Gastroesophageal sphincter (tissue), 4 donors: ENCODE measurements at regions not wholly inside any gene's neighbourhood (a gene's known extent, or its start where the extent isn't known, plus 50 kb on each side); places are given as distances from the start of the nearest gene placed in this dataset.
"Not testable (repeated sequence)": the region's sequence is repeated elsewhere in the genome, so short reads cannot be mapped to it uniquely, and the experiment has no call there.

Experiments
- ATAC-seq: fragments of 150-250 bp; one replicate; pipeline ENCODE4 v1.9.1; 2016; ENCODE audit warnings: mild to moderate bottlenecking, moderate library complexity
- H3K27ac ChIP-seq, 4 donors: fragments of 200-600 bp; sonication (generic) in 3 of 4; 1 replicate in 3 of 4; 2 replicates in 1 of 4; pipeline ENCODE4 v1.5.1; 2016 to 2019
- H3K27me3 ChIP-seq: fragments of 200-600 bp; sonication (generic); one replicate; pipeline ENCODE4 v1.5.1; 2019
- H3K36me3 ChIP-seq, 2 donors: fragments of 200-600 bp; sonication (generic); one replicate each; pipeline ENCODE4 v1.5.1; 2019; ENCODE audit warnings: control low read depth in 1 of 2
- H3K4me1 ChIP-seq, 3 donors: fragments of 200-600 bp; sonication (generic); 1 replicate in 2 of 3; 2 replicates in 1 of 3; pipeline ENCODE4 v1.5.1; 2016 to 2019; ENCODE audit warnings: control low read depth in 2 of 3
- H3K4me3 ChIP-seq, 2 donors: fragments of 200-600 bp; sonication (generic); one replicate each; pipeline ENCODE4 v1.5.1; 2019; ENCODE audit warnings: mild to moderate bottlenecking in 1 of 2, moderate library complexity in 1 of 2
- H3K9me3 ChIP-seq, 3 donors: fragments of 200-600 bp; sonication (generic); one replicate each; pipeline ENCODE4 v1.5.1; 2017 to 2019; ENCODE audit warnings: control low read depth in 2 of 3
- CTCF ChIP-seq, 4 experiments: fragments of 200-600 bp in 2 of 4; fragments of 450-650 bp in 2 of 4; sonication (generic) in 1 of 4; IDR thresholded peaks; one replicate each; pipeline ENCODE4 v1.5.1; 2017 to 2019; ENCODE audit warnings: antibody characterized with exemption in 4 of 4, mild to moderate bottlenecking in 2 of 4, moderate library complexity in 2 of 4
- EP300 ChIP-seq: sonication (generic); formaldehyde crosslinking; IDR thresholded peaks from one replicate; pipeline ENCODE4 v1.6.1; 2017; ENCODE audit warnings: antibody characterized with exemption, mild to moderate bottlenecking
- POLR2A ChIP-seq, 2 donors: fragments of 450-650 bp; IDR thresholded peaks; one replicate each; pipeline ENCODE4 v1.6.1; 2017; ENCODE audit warnings: antibody characterized with exemption in 2 of 2, mild to moderate bottlenecking in 2 of 2, moderate library complexity in 1 of 2
- POLR2AphosphoS5 ChIP-seq: sonication (generic); formaldehyde crosslinking; IDR thresholded peaks from one replicate; pipeline ENCODE4 v1.6.1; 2017; ENCODE audit warnings: antibody characterized with exemption
- WGBS, 2 donors: methylation state at CpG; one replicate each; pipeline ENCODE4 v1.1.5; 2018; ENCODE audit warnings: low coverage in 1 of 2; 5-methylcytosine and 5-hydroxymethylcytosine counted together

GRCh38 chr7:142566271-142566670, 183.0 kb upstream of the PRSS1 start:
- Histone ChIP-seq H3K27ac (no peak overlapping the region), H3K4me1 (no peaks in the 10 kb centered on the region), H3K27me3 (peaks cover 25% of the 10 kb centered on the region), H3K9me3 (no peaks in the 10 kb centered on the region), H3K36me3 (no peaks in the 10 kb centered on the region), H3K4me3 (no peak overlapping the region)
- WGBS, 2 donors: 67 to 69% methylated on average over 4 to 5 of the region's 5 CpGs
- no peak for ATAC-seq
- TF ChIP-seq POLR2A (IDR thresholded peaks at IDR 0.05): no peak
- TF ChIP-seq EP300: no peak
- TF ChIP-seq POLR2AphosphoS5: no peak
- TF ChIP-seq CTCF (IDR thresholded peaks at IDR 0.05): no peak

GRCh38 chr7:142564125-142564524, 185.1 kb upstream of the PRSS1 start:
- not testable (repeated sequence) for H3K27ac ChIP-seq, H3K4me3 ChIP-seq, H3K9me3 ChIP-seq, H3K36me3 ChIP-seq, ATAC-seq, H3K4me1 ChIP-seq
- no CpG with 5 or more reads among the region's 3 CpGs for WGBS, 2 donors
- peaks cover 13% of the 10 kb centered on the region for H3K27me3 ChIP-seq

- Histone ChIP-seq H3K36me3 (no peaks in the 10 kb centered on the region), H3K9me3 (no peaks in the 10 kb centered on the region), H3K4me3 (no peak overlapping the region), H3K27ac (no peak overlapping the region), H3K27me3 (peaks cover 16% of the 10 kb centered on the region), H3K4me1 (no peaks in the 10 kb centered on the region)
- no peak for ATAC-seq
- 58 to 82% methylated on average over 1 of the region's 1 CpG for WGBS, 2 donors
- TF ChIP-seq POLR2A (IDR thresholded peaks at IDR 0.05): no peak
- TF ChIP-seq POLR2AphosphoS5: no peak
- no peak for TF ChIP-seq CTCF (IDR thresholded peaks at IDR 0.05)
- TF ChIP-seq EP300: no peak
These were observed 185.8 kb upstream of the PRSS1 start for GRCh38 chr7:142563470-142563869.

- no peak for ATAC-seq
- Histone ChIP-seq H3K27me3 (peaks cover 22% of the 10 kb centered on the region), H3K4me3 (no peak overlapping the region), H3K4me1 (no peaks in the 10 kb centered on the region), H3K27ac (no peak overlapping the region), H3K36me3 (no peaks in the 10 kb centered on the region), H3K9me3 (no peaks in the 10 kb centered on the region)
- TF ChIP-seq EP300 (no peak), POLR2AphosphoS5 (no peak), POLR2A (IDR thresholded peaks at IDR 0.05) (no peak), CTCF (IDR thresholded peaks at IDR 0.05) (no peak)
- WGBS, 2 donors: 25 to 29% methylated on average over 1 of the region's 1 CpG
These were observed 186.6 kb upstream of the PRSS1 start for GRCh38 chr7:142562688-142563087.

- H3K27me3 ChIP-seq: peaks cover 22% of the 10 kb centered on the region
- H3K9me3 ChIP-seq, H3K27ac ChIP-seq, ATAC-seq, H3K36me3 ChIP-seq, H3K4me1 ChIP-seq, H3K4me3 ChIP-seq: not testable (repeated sequence)
- 68 to 75% methylated on average over 3 of the region's 3 CpGs for WGBS, 2 donors
These were observed 187.9 kb upstream of the PRSS1 start for GRCh38 chr7:142561396-142561795.

GRCh38 chr7:142560770-142561169, 188.5 kb upstream of the PRSS1 start:
- H3K9me3 ChIP-seq, H3K4me1 ChIP-seq, H3K36me3 ChIP-seq, ATAC-seq, H3K4me3 ChIP-seq, H3K27ac ChIP-seq: not testable (repeated sequence)
- WGBS, 2 donors: 61 to 83% methylated on average over 1 to 3 of the region's 6 CpGs
- H3K27me3 ChIP-seq: peaks cover 22% of the 10 kb centered on the region

- H3K4me1 ChIP-seq: no peaks in the 10 kb centered on the region
- no peaks in the 10 kb centered on the region for H3K36me3 ChIP-seq
- no peak overlapping the region for H3K4me3 ChIP-seq
- 60 to 94% methylated on average over 1 to 2 of the region's 2 CpGs for WGBS, 2 donors
- H3K27me3 ChIP-seq: peaks cover 22% of the 10 kb centered on the region
- ATAC-seq: no peak
- H3K27ac ChIP-seq: no peak overlapping the region
- TF ChIP-seq POLR2A (IDR thresholded peaks at IDR 0.05) (no peak), CTCF (IDR thresholded peaks at IDR 0.05) (no peak), EP300 (no peak), POLR2AphosphoS5 (no peak)
- no peaks in the 10 kb centered on the region for H3K9me3 ChIP-seq
These were observed 189.1 kb upstream of the PRSS1 start for GRCh38 chr7:142560166-142560565.
